SK-N-SH (cell line): ENCODE measurements at regions not wholly inside any gene's neighbourhood (a gene's known extent, or its start where the extent isn't known, plus 50 kb on each side); places are given as distances from the start of the nearest gene placed in this dataset.

Experiments used
- CTCF ChIA-PET: fragments of 300-600, 350-600 bp; formaldehyde crosslinking; extraction: SDS; loops from one replicate; lab custom pipeline; 2021; lab: Yijun Ruan, JAX
- POLR2A ChIA-PET: fragments of 350-600 bp; sonication (Branson Sonifier 250); formaldehyde crosslinking; extraction: SDS; loops from one replicate; lab custom pipeline; 2020; ENCODE audit warnings: antibody characterized with exemption, inconsistent platforms; lab: Yijun Ruan, JAX
- DNase-seq: peaks from one replicate; pipeline ENCODE4 v3.0.0; 2012
- H2AFZ ChIP-seq: fragments of 200-600 bp; sonication (generic); 2 replicates; pipeline ENCODE4 v1.8.1; 2016; ENCODE audit warnings: antibody characterized with exemption, mild to moderate bottlenecking, low read depth
- H3F3A ChIP-seq: fragments of 200-600 bp; sonication (generic); replicated peaks from 2 replicates; pipeline ENCODE3; 2016; ENCODE audit warnings: antibody characterized with exemption, mild to moderate bottlenecking; ENCODE audit not compliant: insufficient read depth
- H3K27ac ChIP-seq, 2 experiments: fragments of 200-500 bp in 1 of 2; fragments of 200-600 bp in 1 of 2; sonication (Bioruptor generic) in 1 of 2; sonication (generic), shearing (Covaris generic) in 1 of 2; 2 replicates each; pipeline versions ENCODE4 v1.5.1 to v1.6.1; 2014 to 2016; ENCODE audit warnings: low read depth in 2 of 2, inconsistent platforms in 1 of 2, low read length in 1 of 2, mild to moderate bottlenecking in 1 of 2, mixed read lengths in 1 of 2
- H3K27me3 ChIP-seq: fragments of 200-600 bp; sonication (generic), shearing (Covaris generic); 2 replicates; pipeline ENCODE4 v1.6.1; 2016; ENCODE audit warnings: mixed run types; ENCODE audit not compliant: insufficient read depth
- H3K36me3 ChIP-seq, 2 experiments: fragments of 200-500 bp in 1 of 2; fragments of 200-600 bp in 1 of 2; sonication (Bioruptor generic) in 1 of 2; sonication (generic) in 1 of 2; replicated peaks in 1 of 2; 2 replicates each; pipeline versions ENCODE3 to v1.5.1; 2014 to 2016; ENCODE audit warnings: low read length in 1 of 2, mild to moderate bottlenecking in 1 of 2; ENCODE audit not compliant: insufficient read depth in 2 of 2, control insufficient read depth in 1 of 2
- H3K4me1 ChIP-seq, 2 experiments: fragments of 200-500 bp in 1 of 2; fragments of 200-600 bp in 1 of 2; sonication (Bioruptor generic) in 1 of 2; sonication (generic), shearing (Covaris generic) in 1 of 2; 2 replicates each; pipeline versions ENCODE4 v1.5.1 to v1.6.1; 2014 to 2016; ENCODE audit warnings: low read depth in 1 of 2, low read length in 1 of 2, mixed run types in 1 of 2; ENCODE audit not compliant: insufficient read depth in 2 of 2, control insufficient read depth in 1 of 2
- H3K4me2 ChIP-seq: fragments of 200-600 bp; sonication (generic), shearing (Covaris generic); 2 replicates; pipeline ENCODE4 v1.6.1; 2017; ENCODE audit warnings: mixed run types
- H3K4me3 ChIP-seq, 2 experiments: fragments of 200-500 bp in 1 of 2; fragments of 200-600 bp in 1 of 2; sonication (Bioruptor generic) in 1 of 2; sonication (generic), shearing (Covaris generic) in 1 of 2; 2 replicates each; pipeline versions ENCODE4 v1.5.1 to v1.8.1; 2014 to 2016; ENCODE audit warnings: low read depth in 2 of 2, inconsistent platforms in 1 of 2, low read length in 1 of 2, mild to moderate bottlenecking in 1 of 2, mixed read lengths in 1 of 2, moderate library complexity in 1 of 2
- H3K79me2 ChIP-seq: fragments of 200-600 bp; sonication (generic); 2 replicates; pipeline ENCODE4 v1.8.1; 2017; ENCODE audit warnings: mild to moderate bottlenecking; ENCODE audit not compliant: insufficient read depth
- H3K9ac ChIP-seq: fragments of 200-600 bp; sonication (generic); 2 replicates; pipeline ENCODE4 v1.6.1; 2017; ENCODE audit warnings: mixed run types
- H3K9me2 ChIP-seq: fragments of 200-600 bp; sonication (generic); 2 replicates; pipeline ENCODE4 v1.6.1; 2017; ENCODE audit warnings: mixed run types
- H3K9me3 ChIP-seq: fragments of 200-600 bp; sonication (generic); 2 replicates; pipeline ENCODE4 v1.6.1; 2017; ENCODE audit warnings: mixed run types, mild to moderate bottlenecking, moderate library complexity
- H4K20me1 ChIP-seq: fragments of 200-600 bp; sonication (generic); 2 replicates; pipeline ENCODE4 v1.6.1; 2017; ENCODE audit warnings: mild to moderate bottlenecking, mixed run types; ENCODE audit not compliant: insufficient read depth
- EP300 ChIP-seq, 2 experiments: IDR thresholded peaks; 2 replicates each; pipeline versions ENCODE4 v1.4.0 to v1.6.1; 2012; ENCODE audit warnings: borderline replicate concordance in 1 of 2, low read depth in 1 of 2, low read length in 1 of 2
- EZH2phosphoT487 ChIP-seq: fragments of 200-600 bp; sonication (generic); IDR thresholded peaks from 2 replicates; pipeline ENCODE4 v1.6.1; 2017; ENCODE audit warnings: low read depth, mixed run types, mild to moderate bottlenecking, antibody characterized with exemption, moderate library complexity, borderline replicate concordance
- FOSL2 ChIP-seq: IDR thresholded peaks from 2 replicates; pipeline ENCODE4 v1.4.0; 2012; ENCODE audit warnings: low read depth, mild to moderate bottlenecking, moderate library complexity, borderline replicate concordance
- FOXM1 ChIP-seq: IDR thresholded peaks from 2 replicates; pipeline ENCODE4 v1.4.0; 2012; ENCODE audit warnings: low read depth, mild to moderate bottlenecking
- MEF2A ChIP-seq: IDR thresholded peaks from 2 replicates; pipeline ENCODE4 v1.4.0; 2012; ENCODE audit warnings: low read depth, borderline replicate concordance
- NFIC ChIP-seq: IDR thresholded peaks from 2 replicates; pipeline ENCODE4 v1.4.0; 2012; ENCODE audit warnings: borderline replicate concordance
- NRF1 ChIP-seq: IDR thresholded peaks from 2 replicates; pipeline ENCODE4 v1.6.1; 2012; ENCODE audit warnings: low read depth, mild to moderate bottlenecking, low read length
- POLR2AphosphoS5 ChIP-seq: IDR thresholded peaks from 2 replicates; pipeline ENCODE4 v1.6.1; 2012; ENCODE audit warnings: low read depth, low read length
- RAD21 ChIP-seq: IDR thresholded peaks from 2 replicates; pipeline ENCODE4 v1.6.1; 2012; ENCODE audit warnings: mild to moderate bottlenecking, low read length
- RFX5 ChIP-seq: IDR thresholded peaks from 2 replicates; pipeline ENCODE4 v1.6.1; 2012; ENCODE audit warnings: mild to moderate bottlenecking, improper control_type of control experiment, low read length
- RXRA ChIP-seq: IDR thresholded peaks from 2 replicates; pipeline ENCODE4 v1.4.0; 2012; ENCODE audit warnings: low read depth, mild to moderate bottlenecking, borderline replicate concordance
- SIN3A ChIP-seq: IDR thresholded peaks from 2 replicates; pipeline ENCODE4 v1.6.1; 2012; ENCODE audit warnings: low read depth, mild to moderate bottlenecking, low read length, moderate library complexity, borderline replicate concordance
- SMC3 ChIP-seq: IDR thresholded peaks from 2 replicates; pipeline ENCODE4 v1.6.1; 2012; ENCODE audit warnings: low read depth, low read length, improper control_type of control experiment
- TAF1 ChIP-seq: IDR thresholded peaks from 2 replicates; pipeline ENCODE4 v1.6.1; 2012; ENCODE audit warnings: low read depth, mild to moderate bottlenecking, low read length, moderate library complexity, borderline replicate concordance
- ZBTB33 ChIP-seq: IDR thresholded peaks from 2 replicates; pipeline ENCODE4 v1.4.0; 2012; ENCODE audit warnings: low read depth, borderline replicate concordance
- WGBS: methylation state at CpG from one replicate; pipeline ENCODE4 v1.1.6; 2017; ENCODE audit warnings: low lambda C conversion rate; 5-methylcytosine and 5-hydroxymethylcytosine counted together
- TF ChIP-seq, protein P1 (sequence below): fragments of 150-350 bp; IDR thresholded peaks from 2 replicates; pipeline ENCODE4 v1.6.1; 2016; ENCODE audit warnings: mild to moderate bottlenecking, low read depth, low read length
- TF ChIP-seq, protein P2 (sequence below): IDR thresholded peaks from 2 replicates; pipeline ENCODE4 v1.4.0; 2012; ENCODE audit warnings: low read depth, borderline replicate concordance
- TF ChIP-seq, protein P3 (sequence below): fragments of 150-350 bp; IDR thresholded peaks from 2 replicates; pipeline ENCODE4 v1.6.1; 2017; ENCODE audit warnings: antibody characterized with exemption, low read length, low read depth, borderline replicate concordance

DNA sequence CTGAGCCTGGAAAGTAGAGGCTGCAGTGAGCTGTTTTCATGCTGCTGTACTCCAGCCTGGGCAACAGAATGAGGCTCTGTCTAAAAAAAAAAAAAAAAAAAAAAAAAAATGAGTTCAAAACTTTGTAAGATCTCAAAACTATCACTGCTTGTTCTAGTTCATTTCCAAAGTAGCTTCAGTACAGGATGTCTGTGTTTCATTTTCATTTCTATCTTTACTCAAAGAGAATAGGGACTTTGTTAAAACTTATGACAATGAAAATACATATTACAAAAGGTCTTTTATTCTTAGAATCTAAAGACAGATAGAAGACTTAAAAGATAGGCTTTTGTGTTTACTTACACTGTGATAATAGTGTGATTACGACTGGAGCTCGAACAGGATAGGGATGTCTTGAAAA lies 709.7 kb downstream of the ADGRL2 start:
- POLR2A ChIA-PET = interaction anchor here (0.7 kb wide), 1 partner anchor 59 kb away, joined by 3 read pairs; no protein-coding TSS in a partner anchor

GRCh38 chr1:82507011-82507410 lies 706.3 kb downstream of the ADGRL2 start:
- Histone ChIP-seq H3K9ac (no peak overlapping the region), H3F3A (no peaks in the 10 kb centered on the region), H2AFZ (no peak overlapping the region), H4K20me1 (no peaks in the 10 kb centered on the region), H3K4me1 (no peaks in the 10 kb centered on the region), H3K36me3 (no peaks in the 10 kb centered on the region), H3K4me3 (no peak overlapping the region), H3K4me2 (no peak overlapping the region), H3K27ac (no peak overlapping the region), H3K27me3 (no peaks in the 10 kb centered on the region), H3K9me2 (no peaks in the 10 kb centered on the region), H3K79me2 (no peaks in the 10 kb centered on the region), H3K9me3 (no peaks in the 10 kb centered on the region)
- POLR2A ChIA-PET = no interaction called here
- CTCF ChIA-PET = no interaction called here
- WGBS = 52% methylated on average over 1 of the region's 1 CpG
- no peak for DNase-seq
- TF ChIP-seq, protein P1, sequence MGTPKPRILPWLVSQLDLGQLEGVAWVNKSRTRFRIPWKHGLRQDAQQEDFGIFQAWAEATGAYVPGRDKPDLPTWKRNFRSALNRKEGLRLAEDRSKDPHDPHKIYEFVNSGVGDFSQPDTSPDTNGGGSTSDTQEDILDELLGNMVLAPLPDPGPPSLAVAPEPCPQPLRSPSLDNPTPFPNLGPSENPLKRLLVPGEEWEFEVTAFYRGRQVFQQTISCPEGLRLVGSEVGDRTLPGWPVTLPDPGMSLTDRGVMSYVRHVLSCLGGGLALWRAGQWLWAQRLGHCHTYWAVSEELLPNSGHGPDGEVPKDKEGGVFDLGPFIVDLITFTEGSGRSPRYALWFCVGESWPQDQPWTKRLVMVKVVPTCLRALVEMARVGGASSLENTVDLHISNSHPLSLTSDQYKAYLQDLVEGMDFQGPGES = no peak
- no peak for TF ChIP-seq EP300 (IDR thresholded peaks at IDR 0.05; ENCODE audit: borderline replicate concordance in 1 of 2, low read depth in 1 of 2, low read length in 1 of 2)
- no peak for TF ChIP-seq EZH2phosphoT487
- TF ChIP-seq RFX5 = no peak
- TF ChIP-seq ZBTB33 = no peak
- no peak for TF ChIP-seq NRF1
- TF ChIP-seq NFIC = no peak
- TF ChIP-seq, protein P2, sequence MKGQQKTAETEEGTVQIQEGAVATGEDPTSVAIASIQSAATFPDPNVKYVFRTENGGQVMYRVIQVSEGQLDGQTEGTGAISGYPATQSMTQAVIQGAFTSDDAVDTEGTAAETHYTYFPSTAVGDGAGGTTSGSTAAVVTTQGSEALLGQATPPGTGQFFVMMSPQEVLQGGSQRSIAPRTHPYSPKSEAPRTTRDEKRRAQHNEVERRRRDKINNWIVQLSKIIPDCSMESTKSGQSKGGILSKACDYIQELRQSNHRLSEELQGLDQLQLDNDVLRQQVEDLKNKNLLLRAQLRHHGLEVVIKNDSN = no peak
- no peak for TF ChIP-seq FOSL2

More for the DNA sequence above, 709.7 kb downstream of the ADGRL2 start:
- Histone ChIP-seq H3K4me3 (no peak overlapping the region), H3K27ac (no peak overlapping the region), H3K4me2 (no peak overlapping the region), H3K9ac (no peak overlapping the region), H3K79me2 (no peaks in the 10 kb centered on the region), H3K27me3 (no peaks in the 10 kb centered on the region), H3K4me1 (no peaks in the 10 kb centered on the region), H3K9me2 (no peaks in the 10 kb centered on the region), H4K20me1 (no peaks in the 10 kb centered on the region), H3K36me3 (no peaks in the 10 kb centered on the region), H3K9me3 (no peaks in the 10 kb centered on the region), H3F3A (no peaks in the 10 kb centered on the region), H2AFZ (no peak overlapping the region)
- CTCF ChIA-PET = no interaction called here
- WGBS = 30% methylated on average over 2 of the region's 2 CpGs
- TF ChIP-seq TAF1 (no peak), SIN3A (no peak), EP300 (IDR thresholded peaks at IDR 0.05; ENCODE audit: borderline replicate concordance in 1 of 2, low read depth in 1 of 2, low read length in 1 of 2) (no peak), MEF2A (no peak), SMC3 (no peak), NFIC (no peak), FOSL2 (no peak), POLR2AphosphoS5 (no peak), FOXM1 (no peak), RXRA (no peak), RAD21 (no peak), ZBTB33 (no peak)
- TF ChIP-seq, protein P3, sequence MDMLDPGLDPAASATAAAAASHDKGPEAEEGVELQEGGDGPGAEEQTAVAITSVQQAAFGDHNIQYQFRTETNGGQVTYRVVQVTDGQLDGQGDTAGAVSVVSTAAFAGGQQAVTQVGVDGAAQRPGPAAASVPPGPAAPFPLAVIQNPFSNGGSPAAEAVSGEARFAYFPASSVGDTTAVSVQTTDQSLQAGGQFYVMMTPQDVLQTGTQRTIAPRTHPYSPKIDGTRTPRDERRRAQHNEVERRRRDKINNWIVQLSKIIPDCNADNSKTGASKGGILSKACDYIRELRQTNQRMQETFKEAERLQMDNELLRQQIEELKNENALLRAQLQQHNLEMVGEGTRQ = no peak
- TF ChIP-seq, protein P2 = no peak
- no peak for DNase-seq
